Calu3 (cell line): ENCODE measurements at regions not wholly inside any gene's neighbourhood (a gene's known extent, or its start where the extent isn't known, plus 50 kb on each side); places are given as distances from the start of the nearest gene placed in this dataset.
A peak's percentile ranks its signal among the peaks of the same experiment; 100 is the strongest.

Experiments used
- BruUV-seq: library from RNA; stranded (reverse); fragments of 400-500 nt; replicated peaks from 2 replicates; lab custom pipeline; 2021; lab: Mats Ljungman, UMichigan
- CTCF ChIA-PET: fragments of 300-600 bp; sonication (Branson Sonifier 250); formaldehyde crosslinking; loops from one replicate; lab custom pipeline; 2022; ENCODE audit warnings: antibody characterized with exemption; lab: Charles Lee
- DNase-seq: peaks from one replicate; pipeline ENCODE4 v3.0.0; 2022
- H3K27ac Mint-ChIP-seq: one replicate; pipeline ENCODE4 v1.8.0; 2022; ENCODE audit warnings: mixed read lengths; ENCODE audit not compliant: unreplicated experiment
- H3K27me3 Mint-ChIP-seq: one replicate; pipeline ENCODE4 v1.8.0; 2022; ENCODE audit warnings: mixed read lengths; ENCODE audit not compliant: unreplicated experiment
- H3K36me3 Mint-ChIP-seq: one replicate; pipeline ENCODE4 v1.8.0; 2022; ENCODE audit warnings: mild to moderate bottlenecking, moderate library complexity, mixed read lengths; ENCODE audit not compliant: insufficient read depth, unreplicated experiment
- H3K4me1 Mint-ChIP-seq: one replicate; pipeline ENCODE4 v1.8.0; 2022; ENCODE audit warnings: mild to moderate bottlenecking, low read depth, mixed read lengths; ENCODE audit not compliant: unreplicated experiment
- H3K4me3 Mint-ChIP-seq: one replicate; pipeline ENCODE4 v1.8.0; 2022; ENCODE audit warnings: mild to moderate bottlenecking, low read depth, moderate library complexity, mixed read lengths; ENCODE audit not compliant: unreplicated experiment
- H3K9me3 Mint-ChIP-seq: one replicate; pipeline ENCODE4 v1.8.0; 2022; ENCODE audit warnings: low read depth, mixed read lengths; ENCODE audit not compliant: unreplicated experiment
- CTCF ChIP-seq: fragments of 200-600 bp; IDR thresholded peaks from one replicate; pipeline ENCODE4 v1.8.0; 2022; ENCODE audit warnings: antibody characterized with exemption; ENCODE audit not compliant: unreplicated experiment
- intact Hi-C: fragments of 100-400 bp; cut with micrococcal nuclease; formaldehyde crosslinking; loops from one replicate; pipeline ENCODE4 v1.10.0; 2022; ENCODE audit not compliant: unreplicated experiment

DNA sequence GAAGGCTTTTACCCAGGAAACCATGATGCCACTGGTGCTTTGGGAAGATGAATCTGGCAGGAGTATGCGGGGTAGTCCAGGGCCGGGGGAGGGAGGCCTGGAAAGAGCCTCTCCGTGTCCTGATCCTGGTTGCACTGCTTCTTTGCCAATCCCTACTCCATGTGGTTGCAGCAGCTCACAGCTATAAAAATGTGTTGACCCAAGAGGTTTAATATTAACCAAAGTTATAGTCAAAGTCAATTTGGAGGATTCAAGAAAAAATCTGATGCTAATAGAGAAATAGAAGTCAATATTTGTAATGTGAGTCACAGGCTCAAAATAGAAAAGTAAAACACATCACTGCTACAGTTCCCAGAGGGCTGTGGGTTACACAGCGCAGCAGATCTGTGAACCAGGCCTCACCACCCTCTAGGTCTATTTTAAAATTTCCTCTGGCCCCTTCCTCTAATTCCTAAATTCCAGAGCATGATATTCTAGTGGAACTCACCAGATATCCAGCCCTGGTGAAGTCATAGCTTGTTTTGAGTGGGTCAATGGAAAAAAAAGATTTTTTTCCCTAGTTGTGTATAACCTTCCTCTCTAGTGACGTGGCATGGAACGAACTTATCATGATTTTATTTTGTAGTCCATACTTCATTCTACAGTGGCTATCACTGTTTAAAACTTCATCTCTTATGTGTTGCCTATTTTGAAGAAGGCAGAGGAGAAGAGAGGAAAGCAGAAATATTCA is 63.2 kb upstream of the BMP2 start:
- no peak overlapping the region for H3K4me3 Mint-ChIP-seq
- CTCF ChIA-PET = interaction anchor here (0.5 kb wide), 1 partner anchor 41 kb away, joined by 3 read pairs; no protein-coding TSS in a partner anchor
- intact Hi-C loops = loop anchor here (5.0 kb wide), 1 partner anchor 63 kb away; the partner anchor contains the start of gene BMP2
- peaks cover 5% of the 10 kb centered on the region for H3K36me3 Mint-ChIP-seq
- no peak for TF ChIP-seq CTCF
- no TSS peak for BruUV-seq
- DNase-seq = peak; percentile 35
- H3K4me1 Mint-ChIP-seq = peaks cover 90% of the 10 kb centered on the region
- peak overlapping the region; percentile 65 for H3K27ac Mint-ChIP-seq
- H3K27me3 Mint-ChIP-seq = no peaks in the 10 kb centered on the region
- H3K9me3 Mint-ChIP-seq = no peaks in the 10 kb centered on the region

DNA sequence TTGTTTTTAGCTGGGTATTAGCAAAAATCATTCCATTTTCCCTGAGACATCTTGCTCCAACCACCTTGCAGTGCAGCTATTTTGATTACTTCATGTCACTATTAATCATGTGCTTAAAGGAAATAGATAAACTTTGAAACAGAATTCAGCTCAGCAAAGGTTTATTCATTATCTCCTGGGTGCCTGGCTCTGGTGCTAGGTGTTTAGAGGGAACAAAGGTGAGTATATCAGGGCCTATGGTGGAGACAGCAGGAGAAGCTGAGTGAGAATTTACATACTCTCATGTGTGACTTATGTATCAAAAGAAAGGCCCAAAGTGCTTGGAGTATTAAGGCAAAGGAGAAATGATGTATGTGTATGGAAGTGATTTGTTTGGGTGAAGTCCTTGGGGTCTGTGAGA is 63.8 kb upstream of the BMP2 start:
- H3K9me3 Mint-ChIP-seq = no peaks in the 10 kb centered on the region
- DNase-seq = no peak

GRCh38 chr20:6703047-6703446 is 64.4 kb upstream of the BMP2 start:
- Mint-ChIP-seq H3K27me3 (no peaks in the 10 kb centered on the region), H3K4me3 (no peak overlapping the region), H3K27ac (peak overlapping the region; percentile 65), H3K9me3 (no peaks in the 10 kb centered on the region), H3K4me1 (peaks cover 90% of the 10 kb centered on the region), H3K36me3 (peaks cover 5% of the 10 kb centered on the region)
- intact Hi-C loops = loop anchor here (5.0 kb wide), 1 partner anchor 64 kb away; the partner anchor contains the start of gene BMP2
- CTCF ChIA-PET = no interaction called here
- no peak for DNase-seq
- BruUV-seq = no TSS peak
- TF ChIP-seq CTCF = no peak

More for the DNA sequence above, 63.8 kb upstream of the BMP2 start:
- Mint-ChIP-seq H3K27me3 (no peaks in the 10 kb centered on the region), H3K4me3 (no peak overlapping the region), H3K4me1 (peaks cover 90% of the 10 kb centered on the region), H3K27ac (peak overlapping the region; percentile 65), H3K36me3 (peaks cover 5% of the 10 kb centered on the region)
- CTCF ChIA-PET = interaction anchor here (0.5 kb wide), 1 partner anchor 40 kb away, joined by 3 read pairs; no protein-coding TSS in a partner anchor
- TF ChIP-seq CTCF = no peak
- intact Hi-C loops = loop anchor here (5.0 kb wide), 1 partner anchor 64 kb away; the partner anchor contains the start of gene BMP2
- BruUV-seq = no TSS peak

GRCh38 chr20:6702144-6702543 is 65.3 kb upstream of the BMP2 start:
- CTCF ChIA-PET = no interaction called here
- peak overlapping the region; percentile 44 for H3K27ac Mint-ChIP-seq
- intact Hi-C loops = loop anchor here (5.0 kb wide), 1 partner anchor 65 kb away; the partner anchor contains the start of gene BMP2
- H3K27me3 Mint-ChIP-seq = no peaks in the 10 kb centered on the region
- peaks cover 5% of the 10 kb centered on the region for H3K36me3 Mint-ChIP-seq
- BruUV-seq = no TSS peak
- DNase-seq = no peak
- no peak for TF ChIP-seq CTCF
- H3K9me3 Mint-ChIP-seq = no peaks in the 10 kb centered on the region
- H3K4me1 Mint-ChIP-seq = peaks cover 90% of the 10 kb centered on the region
- H3K4me3 Mint-ChIP-seq = no peak overlapping the region
